ENCODE measurements at regions not wholly inside any gene's neighbourhood (a gene's known extent, or its start where the extent isn't known, plus 50 kb on each side); places are given as distances from the start of the nearest gene placed in this dataset.

GRCh38 chr5:20692913-20693312, 704.9 kb upstream of the CDH18 start:
- TF ChIP-seq CTCF (IDR thresholded peaks at IDR 0.05 in 4 of 5, conservative IDR thresholded peaks at IDR 0.05 in 1 of 5): no peak
- TF ChIP-seq POLR2A (IDR thresholded peaks at IDR 0.05): no peak
